ENCODE measurements at regions not wholly inside any gene's neighbourhood (a gene's known extent, or its start where the extent isn't known, plus 50 kb on each side); places are given as distances from the start of the nearest gene placed in this dataset.

- no peak for TF ChIP-seq CTCF (IDR thresholded peaks at IDR 0.05; ENCODE audit: control insufficient read depth, extremely low read depth, insufficient read depth)
- no peak overlapping the region for H3K4me3 ChIP-seq (ENCODE audit: low read depth, low read length)
- no peak for DNase-seq (ENCODE audit: low read depth)
These were observed 707.6 kb downstream of the SLC4A3 start for GRCh38 chr2:220334871-220335590.

GRCh38 chr2:220335591-220335915, 708.1 kb downstream of the SLC4A3 start:
- H3K4me3 ChIP-seq (ENCODE audit: low read depth, low read length) = no peak overlapping the region
- TF ChIP-seq CTCF (IDR thresholded peaks at IDR 0.05; ENCODE audit: control insufficient read depth, extremely low read depth, insufficient read depth) = no peak
- no peak for DNase-seq (ENCODE audit: low read depth)

GRCh38 chr2:220336771-220337170, 709.3 kb downstream of the SLC4A3 start:
- no peak for TF ChIP-seq CTCF (IDR thresholded peaks at IDR 0.05; ENCODE audit: control insufficient read depth, extremely low read depth, insufficient read depth)
- no peak for DNase-seq (ENCODE audit: low read depth)
- H3K4me3 ChIP-seq (ENCODE audit: low read depth, low read length) = no peak overlapping the region

- DNase-seq (ENCODE audit: low read depth) = no peak
- TF ChIP-seq CTCF (IDR thresholded peaks at IDR 0.05; ENCODE audit: control insufficient read depth, extremely low read depth, insufficient read depth) = no peak
- no peak overlapping the region for H3K4me3 ChIP-seq (ENCODE audit: low read depth, low read length)
These were observed 710.4 kb downstream of the SLC4A3 start for GRCh38 chr2:220337611-220338440.

GRCh38 chr2:220341014-220341413, 713.6 kb downstream of the SLC4A3 start:
- DNase-seq (ENCODE audit: low read depth) = no peak
- H3K4me3 ChIP-seq (ENCODE audit: low read depth, low read length) = no peak overlapping the region
- TF ChIP-seq CTCF (IDR thresholded peaks at IDR 0.05; ENCODE audit: control insufficient read depth, extremely low read depth, insufficient read depth) = no peak

- no peak for TF ChIP-seq CTCF (IDR thresholded peaks at IDR 0.05; ENCODE audit: control insufficient read depth, extremely low read depth, insufficient read depth)
- no peak overlapping the region for H3K4me3 ChIP-seq (ENCODE audit: low read depth, low read length)
- DNase-seq (ENCODE audit: low read depth) = no peak
These were observed 719.5 kb downstream of the SLC4A3 start for GRCh38 chr2:220346919-220347318.

Data from LNCaP clone FGC (cell line).